ENCODE measurements at regions not wholly inside any gene's neighbourhood (a gene's known extent, or its start where the extent isn't known, plus 50 kb on each side); places are given as distances from the start of the nearest gene placed in this dataset.

DNA sequence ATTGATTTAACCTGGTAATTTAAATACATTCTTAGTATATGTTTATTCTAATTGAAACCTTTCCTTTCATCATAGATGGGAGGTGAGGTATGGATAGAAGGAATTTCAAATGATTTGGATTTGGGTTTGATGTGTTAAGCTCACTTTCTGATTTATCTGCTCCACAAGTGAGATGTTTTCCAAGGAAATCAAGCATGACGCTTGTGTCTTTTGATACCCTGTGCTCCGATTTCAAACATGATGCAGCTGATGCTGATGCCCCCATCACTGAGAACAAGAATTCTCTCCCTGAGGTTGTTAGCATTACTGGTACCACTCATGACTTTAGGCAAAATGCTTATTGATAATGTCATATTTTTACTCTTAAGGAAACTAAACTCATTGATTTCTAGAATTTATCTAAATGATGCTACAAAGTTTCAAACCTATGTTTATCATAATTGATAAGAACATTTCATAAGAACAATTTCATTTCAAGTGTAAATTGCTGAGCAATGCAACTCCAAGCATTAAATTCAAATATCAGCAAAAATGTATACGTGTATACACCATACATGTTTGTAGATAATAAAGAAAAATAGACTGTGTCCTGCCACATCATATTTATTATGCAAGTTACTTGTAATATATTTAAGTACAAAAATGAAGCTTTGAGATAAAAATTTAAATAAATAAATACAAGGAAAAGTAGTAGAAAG lies 75.5 kb upstream of the LRIG3 start:
- H3K4me3 Mint-ChIP-seq, result no peak overlapping the region
- peaks cover 2% of the 10 kb centered on the region for H3K9me3 Mint-ChIP-seq
- ChIA-PET CTCF (no interaction called here), POLR2A (no interaction called here)
- H3K27me3 Mint-ChIP-seq, result no peaks in the 10 kb centered on the region
- H3K27ac Mint-ChIP-seq, result no peak overlapping the region
- no peak for DNase-seq
- H3K36me3 Mint-ChIP-seq (ENCODE audit: low read depth), result no peaks in the 10 kb centered on the region
- H3K4me1 Mint-ChIP-seq, result no peaks in the 10 kb centered on the region

DNA sequence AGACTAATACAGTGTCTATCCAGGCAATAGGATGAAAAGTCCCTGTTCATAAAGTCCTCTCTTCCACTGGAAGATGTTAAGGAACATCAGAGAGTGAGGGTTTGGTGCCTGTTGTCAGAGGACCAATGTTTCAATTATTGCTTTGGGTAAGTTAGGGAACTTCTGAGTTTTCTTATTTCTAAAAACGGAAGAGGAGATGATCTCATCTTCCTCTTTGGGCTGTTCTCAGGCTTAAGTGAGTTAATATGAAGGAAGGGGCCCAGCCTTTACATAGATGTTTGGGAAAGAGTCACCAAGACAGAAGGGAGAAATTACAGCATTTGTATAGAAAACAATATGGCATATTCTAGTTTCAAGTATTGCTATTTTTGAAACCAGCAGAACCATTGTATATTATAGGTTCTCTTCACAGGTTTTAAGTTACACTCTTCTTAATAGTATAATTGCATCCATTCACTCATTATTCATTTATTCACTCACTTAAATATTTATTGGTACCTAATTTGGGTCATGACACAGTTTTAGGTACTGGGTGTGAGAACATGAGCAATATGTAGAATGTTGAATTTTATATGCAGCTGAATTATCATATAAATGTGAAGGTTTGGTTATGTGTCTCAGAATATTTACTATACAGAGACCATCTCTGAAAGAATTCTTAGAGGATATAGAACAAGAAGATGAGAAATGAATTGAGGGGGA lies 68.5 kb upstream of the LRIG3 start:
- no peak for DNase-seq
- Mint-ChIP-seq H3K27me3 (no peaks in the 10 kb centered on the region), H3K36me3 (ENCODE audit: low read depth) (no peaks in the 10 kb centered on the region), H3K4me3 (no peak overlapping the region), H3K4me1 (no peaks in the 10 kb centered on the region), H3K27ac (no peak overlapping the region), H3K9me3 (peaks cover 6% of the 10 kb centered on the region)
- ChIA-PET POLR2A (no interaction called here), CTCF (no interaction called here)

DNA sequence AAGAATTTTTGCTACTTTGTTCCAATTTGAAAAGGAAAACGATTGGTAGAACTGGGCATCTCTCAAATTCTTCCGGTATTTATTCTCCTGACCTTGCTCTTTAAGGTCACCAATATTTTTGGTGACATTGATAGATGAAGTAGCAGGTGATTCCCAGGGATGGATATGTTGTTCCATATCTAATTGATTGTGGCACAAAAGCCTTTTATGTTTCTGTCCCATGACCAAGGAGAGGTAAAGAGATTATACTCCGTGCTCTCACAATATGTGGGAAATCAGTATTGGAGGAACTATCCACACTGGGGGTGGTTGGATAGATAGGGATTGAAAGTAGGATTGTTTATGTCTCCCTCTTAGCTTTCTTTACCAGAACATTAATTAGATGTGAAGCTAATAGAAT lies 61.7 kb upstream of the LRIG3 start:
- ChIA-PET POLR2A (no interaction called here), CTCF (no interaction called here)
- Mint-ChIP-seq H3K9me3 (peaks cover 3% of the 10 kb centered on the region), H3K4me1 (no peaks in the 10 kb centered on the region), H3K36me3 (ENCODE audit: low read depth) (no peaks in the 10 kb centered on the region), H3K27ac (no peak overlapping the region), H3K4me3 (no peak overlapping the region), H3K27me3 (no peaks in the 10 kb centered on the region)
- no peak for DNase-seq

DNA sequence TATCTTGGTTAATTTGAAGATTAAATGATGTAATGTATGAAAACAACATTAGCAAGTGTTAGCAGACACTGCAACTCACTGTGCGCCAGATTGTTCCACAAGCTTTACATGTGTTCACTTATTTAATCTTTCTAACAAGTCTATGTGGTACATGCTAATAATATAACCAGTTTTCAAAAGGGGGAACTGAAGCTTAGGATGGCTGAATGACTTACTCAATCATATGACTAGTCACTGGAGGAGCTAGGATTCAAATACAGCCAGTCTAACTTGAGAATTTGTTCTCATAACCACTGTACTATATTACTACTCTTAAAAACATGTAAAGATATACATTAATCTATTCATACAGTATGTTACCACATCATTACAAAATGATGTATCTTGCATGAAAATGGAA lies 60.5 kb upstream of the LRIG3 start:
- CTCF ChIA-PET, result no interaction called here
- H3K36me3 Mint-ChIP-seq (ENCODE audit: low read depth), result no peaks in the 10 kb centered on the region
- no peak overlapping the region for H3K27ac Mint-ChIP-seq
- no peaks in the 10 kb centered on the region for H3K27me3 Mint-ChIP-seq
- no peaks in the 10 kb centered on the region for H3K4me1 Mint-ChIP-seq
- POLR2A ChIA-PET, result no interaction called here
- peaks cover 3% of the 10 kb centered on the region for H3K9me3 Mint-ChIP-seq
- H3K4me3 Mint-ChIP-seq, result no peak overlapping the region
- no peak for DNase-seq

DNA sequence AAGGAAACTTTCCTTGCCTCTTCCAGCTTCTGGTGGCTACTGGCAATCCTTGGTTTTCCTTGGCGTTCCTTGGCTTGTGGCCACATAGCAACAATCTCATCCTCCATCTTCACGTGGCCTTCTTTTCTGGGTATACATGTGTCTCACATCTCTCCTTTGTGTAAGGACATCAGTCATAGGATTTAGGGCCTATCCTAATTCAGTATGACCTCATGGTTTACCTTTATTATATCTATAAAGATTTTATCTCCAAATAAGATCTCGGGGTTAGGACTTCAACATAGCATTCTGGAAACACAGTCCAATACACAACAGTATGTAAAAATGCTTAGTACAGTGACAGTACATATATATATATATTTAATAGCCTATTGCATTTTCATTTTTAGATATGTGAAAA lies 58.4 kb upstream of the LRIG3 start:
- no peak for DNase-seq
- Mint-ChIP-seq H3K36me3 (ENCODE audit: low read depth) (no peaks in the 10 kb centered on the region), H3K4me3 (no peak overlapping the region), H3K27ac (no peak overlapping the region), H3K9me3 (peaks cover 3% of the 10 kb centered on the region), H3K4me1 (no peaks in the 10 kb centered on the region), H3K27me3 (no peaks in the 10 kb centered on the region)
- POLR2A ChIA-PET, result no interaction called here
- CTCF ChIA-PET, result no interaction called here

DNA sequence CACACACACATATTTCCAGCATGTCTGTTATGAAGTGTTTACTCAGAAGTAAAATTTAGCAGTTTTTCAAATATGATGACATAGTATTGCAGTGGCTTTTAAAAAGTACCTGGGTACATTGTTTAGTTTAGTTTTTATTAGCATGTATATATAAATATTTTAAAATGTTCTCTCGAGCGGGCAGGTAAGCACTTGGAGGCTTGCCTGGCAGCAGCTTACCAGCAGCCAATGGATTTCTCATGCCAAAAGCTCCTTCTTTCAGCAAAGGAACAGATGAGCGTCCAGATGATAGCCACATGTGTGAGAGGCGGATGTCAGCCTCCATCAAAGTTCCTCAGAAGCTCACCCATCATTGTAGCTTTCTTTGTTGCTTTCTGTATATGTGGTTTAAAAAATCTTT lies 57.2 kb upstream of the LRIG3 start:
- Mint-ChIP-seq H3K4me1 (no peaks in the 10 kb centered on the region), H3K9me3 (peaks cover 3% of the 10 kb centered on the region), H3K4me3 (no peak overlapping the region), H3K27me3 (no peaks in the 10 kb centered on the region), H3K27ac (no peak overlapping the region), H3K36me3 (ENCODE audit: low read depth) (no peaks in the 10 kb centered on the region)
- POLR2A ChIA-PET, result no interaction called here
- CTCF ChIA-PET, result no interaction called here
- DNase-seq, result no peak

DNA sequence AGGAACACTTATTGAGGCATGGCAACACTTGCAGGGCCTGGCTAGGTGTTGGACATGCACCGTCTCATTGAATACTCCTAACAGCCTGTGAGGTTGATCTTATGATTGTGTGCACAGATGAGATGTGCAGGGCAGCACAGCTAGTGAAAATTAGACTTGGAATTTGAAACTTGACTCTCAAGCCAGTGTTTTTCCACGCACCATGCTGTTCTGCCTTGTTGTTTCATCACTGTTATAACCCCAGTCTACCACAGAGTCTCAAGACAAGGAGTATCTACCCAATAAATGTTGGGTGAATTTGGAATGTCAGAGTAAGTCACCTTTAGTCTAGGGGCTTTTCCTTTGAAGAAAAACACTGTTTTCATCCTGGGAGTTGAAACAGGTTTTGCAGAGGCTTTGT lies 55.8 kb upstream of the LRIG3 start:
- Mint-ChIP-seq H3K36me3 (ENCODE audit: low read depth) (no peaks in the 10 kb centered on the region), H3K4me1 (no peaks in the 10 kb centered on the region), H3K4me3 (no peak overlapping the region), H3K27ac (no peak overlapping the region), H3K27me3 (no peaks in the 10 kb centered on the region), H3K9me3 (peaks cover 3% of the 10 kb centered on the region)
- DNase-seq, result no peak
- ChIA-PET POLR2A (no interaction called here), CTCF (no interaction called here)
